SK-N-SH (cell line): ENCODE measurements at regions not wholly inside any gene's neighbourhood (a gene's known extent, or its start where the extent isn't known, plus 50 kb on each side); places are given as distances from the start of the nearest gene placed in this dataset.

Source experiments
- CTCF ChIA-PET: fragments of 300-600, 350-600 bp; formaldehyde crosslinking; extraction: SDS; loops from one replicate; lab custom pipeline; 2021; lab: Yijun Ruan, JAX
- POLR2A ChIA-PET: fragments of 350-600 bp; sonication (Branson Sonifier 250); formaldehyde crosslinking; extraction: SDS; loops from one replicate; lab custom pipeline; 2020; ENCODE audit warnings: antibody characterized with exemption, inconsistent platforms; lab: Yijun Ruan, JAX
- DNase-seq: peaks from one replicate; pipeline ENCODE4 v3.0.0; 2012
- H2AFZ ChIP-seq: fragments of 200-600 bp; sonication (generic); 2 replicates; pipeline ENCODE4 v1.8.1; 2016; ENCODE audit warnings: antibody characterized with exemption, mild to moderate bottlenecking, low read depth
- H3F3A ChIP-seq: fragments of 200-600 bp; sonication (generic); replicated peaks from 2 replicates; pipeline ENCODE3; 2016; ENCODE audit warnings: antibody characterized with exemption, mild to moderate bottlenecking; ENCODE audit not compliant: insufficient read depth
- H3K27ac ChIP-seq, 2 experiments: fragments of 200-500 bp in 1 of 2; fragments of 200-600 bp in 1 of 2; sonication (Bioruptor generic) in 1 of 2; sonication (generic), shearing (Covaris generic) in 1 of 2; 2 replicates each; pipeline versions ENCODE4 v1.5.1 to v1.6.1; 2014 to 2016; ENCODE audit warnings: low read depth in 2 of 2, inconsistent platforms in 1 of 2, low read length in 1 of 2, mild to moderate bottlenecking in 1 of 2, mixed read lengths in 1 of 2
- H3K27me3 ChIP-seq: fragments of 200-600 bp; sonication (generic), shearing (Covaris generic); 2 replicates; pipeline ENCODE4 v1.6.1; 2016; ENCODE audit warnings: mixed run types; ENCODE audit not compliant: insufficient read depth
- H3K36me3 ChIP-seq, 2 experiments: fragments of 200-500 bp in 1 of 2; fragments of 200-600 bp in 1 of 2; sonication (Bioruptor generic) in 1 of 2; sonication (generic) in 1 of 2; replicated peaks in 1 of 2; 2 replicates each; pipeline versions ENCODE3 to v1.5.1; 2014 to 2016; ENCODE audit warnings: low read length in 1 of 2, mild to moderate bottlenecking in 1 of 2; ENCODE audit not compliant: insufficient read depth in 2 of 2, control insufficient read depth in 1 of 2
- H3K4me1 ChIP-seq, 2 experiments: fragments of 200-500 bp in 1 of 2; fragments of 200-600 bp in 1 of 2; sonication (Bioruptor generic) in 1 of 2; sonication (generic), shearing (Covaris generic) in 1 of 2; 2 replicates each; pipeline versions ENCODE4 v1.5.1 to v1.6.1; 2014 to 2016; ENCODE audit warnings: low read depth in 1 of 2, low read length in 1 of 2, mixed run types in 1 of 2; ENCODE audit not compliant: insufficient read depth in 2 of 2, control insufficient read depth in 1 of 2
- H3K4me2 ChIP-seq: fragments of 200-600 bp; sonication (generic), shearing (Covaris generic); 2 replicates; pipeline ENCODE4 v1.6.1; 2017; ENCODE audit warnings: mixed run types
- H3K4me3 ChIP-seq, 2 experiments: fragments of 200-500 bp in 1 of 2; fragments of 200-600 bp in 1 of 2; sonication (Bioruptor generic) in 1 of 2; sonication (generic), shearing (Covaris generic) in 1 of 2; 2 replicates each; pipeline versions ENCODE4 v1.5.1 to v1.8.1; 2014 to 2016; ENCODE audit warnings: low read depth in 2 of 2, inconsistent platforms in 1 of 2, low read length in 1 of 2, mild to moderate bottlenecking in 1 of 2, mixed read lengths in 1 of 2, moderate library complexity in 1 of 2
- H3K79me2 ChIP-seq: fragments of 200-600 bp; sonication (generic); 2 replicates; pipeline ENCODE4 v1.8.1; 2017; ENCODE audit warnings: mild to moderate bottlenecking; ENCODE audit not compliant: insufficient read depth
- H3K9ac ChIP-seq: fragments of 200-600 bp; sonication (generic); 2 replicates; pipeline ENCODE4 v1.6.1; 2017; ENCODE audit warnings: mixed run types
- H3K9me2 ChIP-seq: fragments of 200-600 bp; sonication (generic); 2 replicates; pipeline ENCODE4 v1.6.1; 2017; ENCODE audit warnings: mixed run types
- H3K9me3 ChIP-seq: fragments of 200-600 bp; sonication (generic); 2 replicates; pipeline ENCODE4 v1.6.1; 2017; ENCODE audit warnings: mixed run types, mild to moderate bottlenecking, moderate library complexity
- H4K20me1 ChIP-seq: fragments of 200-600 bp; sonication (generic); 2 replicates; pipeline ENCODE4 v1.6.1; 2017; ENCODE audit warnings: mild to moderate bottlenecking, mixed run types; ENCODE audit not compliant: insufficient read depth
- CTCF ChIP-seq: fragments of 200-600 bp; sonication (generic); IDR thresholded peaks from 2 replicates; pipeline ENCODE4 v1.6.1; 2017; ENCODE audit warnings: antibody characterized with exemption, mild to moderate bottlenecking, moderate library complexity
- ELF1 ChIP-seq: IDR thresholded peaks from 2 replicates; pipeline ENCODE4 v1.4.0; 2012
- FOXM1 ChIP-seq: IDR thresholded peaks from 2 replicates; pipeline ENCODE4 v1.4.0; 2012; ENCODE audit warnings: low read depth, mild to moderate bottlenecking
- GABPA ChIP-seq: IDR thresholded peaks from 2 replicates; pipeline ENCODE4 v1.4.0; 2012; ENCODE audit warnings: low read depth, mild to moderate bottlenecking
- JUND ChIP-seq: IDR thresholded peaks from 2 replicates; pipeline ENCODE4 v1.4.0; 2012
- MXI1 ChIP-seq: IDR thresholded peaks from 2 replicates; pipeline ENCODE4 v1.6.1; 2012; ENCODE audit warnings: mild to moderate bottlenecking, low read depth, low read length, improper control_type of control experiment
- NRF1 ChIP-seq: IDR thresholded peaks from 2 replicates; pipeline ENCODE4 v1.6.1; 2012; ENCODE audit warnings: low read depth, mild to moderate bottlenecking, low read length
- POLR2AphosphoS5 ChIP-seq: IDR thresholded peaks from 2 replicates; pipeline ENCODE4 v1.6.1; 2012; ENCODE audit warnings: low read depth, low read length
- RAD21 ChIP-seq: IDR thresholded peaks from 2 replicates; pipeline ENCODE4 v1.6.1; 2012; ENCODE audit warnings: mild to moderate bottlenecking, low read length
- RFX5 ChIP-seq: IDR thresholded peaks from 2 replicates; pipeline ENCODE4 v1.6.1; 2012; ENCODE audit warnings: mild to moderate bottlenecking, improper control_type of control experiment, low read length
- RXRA ChIP-seq: IDR thresholded peaks from 2 replicates; pipeline ENCODE4 v1.4.0; 2012; ENCODE audit warnings: low read depth, mild to moderate bottlenecking, borderline replicate concordance
- TAF1 ChIP-seq: IDR thresholded peaks from 2 replicates; pipeline ENCODE4 v1.6.1; 2012; ENCODE audit warnings: low read depth, mild to moderate bottlenecking, low read length, moderate library complexity, borderline replicate concordance
- TEAD4 ChIP-seq: IDR thresholded peaks from 2 replicates; pipeline ENCODE4 v1.4.0; 2012; ENCODE audit warnings: mild to moderate bottlenecking, borderline replicate concordance; ENCODE audit not compliant: insufficient read depth
- USF1 ChIP-seq: IDR thresholded peaks from 2 replicates; pipeline ENCODE4 v1.4.0; 2012; ENCODE audit warnings: low read depth, borderline replicate concordance
- USF2 ChIP-seq: fragments of 150-350 bp; IDR thresholded peaks from 2 replicates; pipeline ENCODE4 v1.6.1; 2017; ENCODE audit warnings: antibody characterized with exemption, low read length, low read depth, borderline replicate concordance
- YY1 ChIP-seq: IDR thresholded peaks from 2 replicates; pipeline ENCODE4 v1.4.0; 2012; ENCODE audit warnings: low read depth, mild to moderate bottlenecking
- WGBS: methylation state at CpG from one replicate; pipeline ENCODE4 v1.1.6; 2017; ENCODE audit warnings: low lambda C conversion rate; 5-methylcytosine and 5-hydroxymethylcytosine counted together
- TF ChIP-seq, protein P1 (sequence below): IDR thresholded peaks from 2 replicates; pipeline ENCODE4 v1.6.1; 2012; ENCODE audit warnings: mild to moderate bottlenecking, low read depth, low read length, moderate library complexity
- TF ChIP-seq, protein P2 (sequence below): IDR thresholded peaks from 2 replicates; pipeline ENCODE4 v1.4.0; 2012; ENCODE audit warnings: low read depth, borderline replicate concordance

- Histone ChIP-seq H3F3A (no peaks in the 10 kb centered on the region), H3K4me2 (no peak overlapping the region), H4K20me1 (no peaks in the 10 kb centered on the region; the same call in 1 of the 2 replicates), H3K27me3 (no peaks in the 10 kb centered on the region), H3K36me3 (no peaks in the 10 kb centered on the region), H2AFZ (no peak overlapping the region), H3K79me2 (no peaks in the 10 kb centered on the region), H3K4me3 (no peak overlapping the region), H3K9me2 (no peaks in the 10 kb centered on the region), H3K27ac (no peak overlapping the region), H3K4me1 (no peaks in the 10 kb centered on the region; a peak in 1 of 4 replicates), H3K9ac (no peak overlapping the region), H3K9me3 (no peaks in the 10 kb centered on the region)
- ChIA-PET POLR2A (no interaction called here), CTCF (no interaction called here)
- DNase-seq = no peak
- WGBS = 10% methylated on average over 1 of the region's 1 CpG
- no peak for TF ChIP-seq NRF1
- no peak for TF ChIP-seq RXRA
- TF ChIP-seq TEAD4 = no peak
- no peak for TF ChIP-seq FOXM1
- no peak for TF ChIP-seq JUND
- TF ChIP-seq CTCF = no peak
- no peak for TF ChIP-seq POLR2AphosphoS5
- TF ChIP-seq, protein P1, sequence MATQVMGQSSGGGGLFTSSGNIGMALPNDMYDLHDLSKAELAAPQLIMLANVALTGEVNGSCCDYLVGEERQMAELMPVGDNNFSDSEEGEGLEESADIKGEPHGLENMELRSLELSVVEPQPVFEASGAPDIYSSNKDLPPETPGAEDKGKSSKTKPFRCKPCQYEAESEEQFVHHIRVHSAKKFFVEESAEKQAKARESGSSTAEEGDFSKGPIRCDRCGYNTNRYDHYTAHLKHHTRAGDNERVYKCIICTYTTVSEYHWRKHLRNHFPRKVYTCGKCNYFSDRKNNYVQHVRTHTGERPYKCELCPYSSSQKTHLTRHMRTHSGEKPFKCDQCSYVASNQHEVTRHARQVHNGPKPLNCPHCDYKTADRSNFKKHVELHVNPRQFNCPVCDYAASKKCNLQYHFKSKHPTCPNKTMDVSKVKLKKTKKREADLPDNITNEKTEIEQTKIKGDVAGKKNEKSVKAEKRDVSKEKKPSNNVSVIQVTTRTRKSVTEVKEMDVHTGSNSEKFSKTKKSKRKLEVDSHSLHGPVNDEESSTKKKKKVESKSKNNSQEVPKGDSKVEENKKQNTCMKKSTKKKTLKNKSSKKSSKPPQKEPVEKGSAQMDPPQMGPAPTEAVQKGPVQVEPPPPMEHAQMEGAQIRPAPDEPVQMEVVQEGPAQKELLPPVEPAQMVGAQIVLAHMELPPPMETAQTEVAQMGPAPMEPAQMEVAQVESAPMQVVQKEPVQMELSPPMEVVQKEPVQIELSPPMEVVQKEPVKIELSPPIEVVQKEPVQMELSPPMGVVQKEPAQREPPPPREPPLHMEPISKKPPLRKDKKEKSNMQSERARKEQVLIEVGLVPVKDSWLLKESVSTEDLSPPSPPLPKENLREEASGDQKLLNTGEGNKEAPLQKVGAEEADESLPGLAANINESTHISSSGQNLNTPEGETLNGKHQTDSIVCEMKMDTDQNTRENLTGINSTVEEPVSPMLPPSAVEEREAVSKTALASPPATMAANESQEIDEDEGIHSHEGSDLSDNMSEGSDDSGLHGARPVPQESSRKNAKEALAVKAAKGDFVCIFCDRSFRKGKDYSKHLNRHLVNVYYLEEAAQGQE = no peak
- no peak for TF ChIP-seq YY1
- TF ChIP-seq MXI1 = no peak
- no peak for TF ChIP-seq USF2
- no peak for TF ChIP-seq ELF1
- TF ChIP-seq RFX5 = no peak
- TF ChIP-seq, protein P2, sequence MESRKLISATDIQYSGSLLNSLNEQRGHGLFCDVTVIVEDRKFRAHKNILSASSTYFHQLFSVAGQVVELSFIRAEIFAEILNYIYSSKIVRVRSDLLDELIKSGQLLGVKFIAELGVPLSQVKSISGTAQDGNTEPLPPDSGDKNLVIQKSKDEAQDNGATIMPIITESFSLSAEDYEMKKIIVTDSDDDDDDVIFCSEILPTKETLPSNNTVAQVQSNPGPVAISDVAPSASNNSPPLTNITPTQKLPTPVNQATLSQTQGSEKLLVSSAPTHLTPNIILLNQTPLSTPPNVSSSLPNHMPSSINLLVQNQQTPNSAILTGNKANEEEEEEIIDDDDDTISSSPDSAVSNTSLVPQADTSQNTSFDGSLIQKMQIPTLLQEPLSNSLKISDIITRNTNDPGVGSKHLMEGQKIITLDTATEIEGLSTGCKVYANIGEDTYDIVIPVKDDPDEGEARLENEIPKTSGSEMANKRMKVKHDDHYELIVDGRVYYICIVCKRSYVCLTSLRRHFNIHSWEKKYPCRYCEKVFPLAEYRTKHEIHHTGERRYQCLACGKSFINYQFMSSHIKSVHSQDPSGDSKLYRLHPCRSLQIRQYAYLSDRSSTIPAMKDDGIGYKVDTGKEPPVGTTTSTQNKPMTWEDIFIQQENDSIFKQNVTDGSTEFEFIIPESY = no peak
- no peak for TF ChIP-seq RAD21
- TF ChIP-seq GABPA = no peak
- TF ChIP-seq USF1 = no peak
- TF ChIP-seq TAF1 = no peak
Observed at GRCh38 chr7:118745927-118746326, 521.4 kb downstream of the ANKRD7 start.
